Trophoblast cell (in vitro differentiated cells and primary cell): ENCODE measurements at regions not wholly inside any gene's neighbourhood (a gene's known extent, or its start where the extent isn't known, plus 50 kb on each side); places are given as distances from the start of the nearest gene placed in this dataset.

Experiments used
- DNase-seq, 2 donors: peaks; one replicate each; pipeline ENCODE4 v3.0.0-alpha.2; 2016
- H2AFZ ChIP-seq: 2 replicates; pipeline ENCODE4 v1.6.1; 2013; ENCODE audit warnings: low read length, moderate library complexity, mild to moderate bottlenecking; ENCODE audit not compliant: insufficient read depth, poor library complexity
- H2AK5ac ChIP-seq: 2 replicates; pipeline ENCODE4 v1.6.1; 2013; ENCODE audit warnings: mild to moderate bottlenecking, low read length
- H2BK120ac ChIP-seq: 2 replicates; pipeline ENCODE4 v1.6.1; 2013; ENCODE audit warnings: low read length, mild to moderate bottlenecking, moderate library complexity; ENCODE audit not compliant: insufficient read depth, poor library complexity
- H2BK12ac ChIP-seq: 2 replicates; pipeline ENCODE4 v1.6.1; 2013; ENCODE audit warnings: mild to moderate bottlenecking, low read length, moderate library complexity
- H2BK5ac ChIP-seq: 2 replicates; pipeline ENCODE4 v1.6.1; 2013; ENCODE audit warnings: low read length, low read depth, moderate library complexity, mild to moderate bottlenecking; ENCODE audit not compliant: poor library complexity
- H3K14ac ChIP-seq: 2 replicates; pipeline ENCODE4 v1.6.1; 2013; ENCODE audit warnings: mild to moderate bottlenecking, low read length
- H3K18ac ChIP-seq: 2 replicates; pipeline ENCODE4 v1.6.1; 2013; ENCODE audit warnings: mild to moderate bottlenecking, low read length
- H3K23ac ChIP-seq: 2 replicates; pipeline ENCODE4 v1.6.1; 2013; ENCODE audit warnings: low read length
- H3K27ac ChIP-seq: 2 replicates; pipeline ENCODE4 v1.5.1; 2013; ENCODE audit warnings: low read depth, mild to moderate bottlenecking, inconsistent platforms, low read length, moderate library complexity
- H3K27me3 ChIP-seq: 2 replicates; pipeline ENCODE4 v1.6.1; 2013; ENCODE audit warnings: inconsistent platforms, mild to moderate bottlenecking, low read length, moderate library complexity; ENCODE audit not compliant: insufficient read depth
- H3K36me3 ChIP-seq, 2 experiments: 1 replicate in 1 of 2; 2 replicates in 1 of 2; pipeline ENCODE4 v1.6.1; 2013; ENCODE audit warnings: low read length in 2 of 2, mild to moderate bottlenecking in 2 of 2, moderate library complexity in 1 of 2; ENCODE audit not compliant: insufficient read depth in 2 of 2, control insufficient read depth in 1 of 2
- H3K4ac ChIP-seq: 2 replicates; pipeline ENCODE4 v1.6.1; 2013; ENCODE audit warnings: low read depth, mild to moderate bottlenecking, low read length, moderate library complexity
- H3K4me1 ChIP-seq, 2 experiments: 1 replicate in 1 of 2; 2 replicates in 1 of 2; pipeline ENCODE4 v1.6.1; 2013; ENCODE audit warnings: low read length in 2 of 2, mild to moderate bottlenecking in 2 of 2, moderate library complexity in 1 of 2; ENCODE audit not compliant: insufficient read depth in 2 of 2, control insufficient read depth in 1 of 2
- H3K4me2 ChIP-seq: 2 replicates; pipeline ENCODE4 v1.6.1; 2013; ENCODE audit warnings: inconsistent platforms, mild to moderate bottlenecking, low read length, moderate library complexity
- H3K4me3 ChIP-seq: 2 replicates; pipeline ENCODE4 v1.5.1; 2013; ENCODE audit warnings: mild to moderate bottlenecking, low read depth, low read length, inconsistent platforms
- H3K79me1 ChIP-seq: one replicate; pipeline ENCODE4 v1.6.1; 2013; ENCODE audit warnings: low read length
- H3K79me2 ChIP-seq: 2 replicates; pipeline ENCODE4 v1.6.1; 2013; ENCODE audit warnings: low read length, mild to moderate bottlenecking; ENCODE audit not compliant: control insufficient read depth, insufficient read depth, poor library complexity
- H3K9ac ChIP-seq: 2 replicates; pipeline ENCODE4 v1.6.1; 2013; ENCODE audit warnings: mild to moderate bottlenecking, low read length
- H3K9me3 ChIP-seq: 2 replicates; pipeline ENCODE4 v1.6.1; 2013; ENCODE audit warnings: low read depth, mild to moderate bottlenecking, control low read depth, inconsistent platforms, low read length; ENCODE audit not compliant: insufficient read depth
- H4K12ac ChIP-seq: 2 replicates; pipeline ENCODE4 v1.6.1; 2013; ENCODE audit warnings: low read depth, mild to moderate bottlenecking, low read length, moderate library complexity
- H4K8ac ChIP-seq: 2 replicates; pipeline ENCODE4 v1.6.1; 2013; ENCODE audit warnings: low read depth, mild to moderate bottlenecking, low read length, moderate library complexity
- H4K91ac ChIP-seq: one replicate; pipeline ENCODE4 v1.6.1; 2013; ENCODE audit warnings: low read depth, mild to moderate bottlenecking, low read length, moderate library complexity
- WGBS: extraction: QIAGEN DNeasy Blood & Tissue Kit; methylation state at CpG from one replicate; pipeline ENCODE4 v1.1.7; 2013; ENCODE audit warnings: missing lambda C conversion rate; ENCODE audit not compliant: insufficient read length, insufficient coverage; ENCODE audit errors: extremely low coverage; 5-methylcytosine and 5-hydroxymethylcytosine counted together

DNA sequence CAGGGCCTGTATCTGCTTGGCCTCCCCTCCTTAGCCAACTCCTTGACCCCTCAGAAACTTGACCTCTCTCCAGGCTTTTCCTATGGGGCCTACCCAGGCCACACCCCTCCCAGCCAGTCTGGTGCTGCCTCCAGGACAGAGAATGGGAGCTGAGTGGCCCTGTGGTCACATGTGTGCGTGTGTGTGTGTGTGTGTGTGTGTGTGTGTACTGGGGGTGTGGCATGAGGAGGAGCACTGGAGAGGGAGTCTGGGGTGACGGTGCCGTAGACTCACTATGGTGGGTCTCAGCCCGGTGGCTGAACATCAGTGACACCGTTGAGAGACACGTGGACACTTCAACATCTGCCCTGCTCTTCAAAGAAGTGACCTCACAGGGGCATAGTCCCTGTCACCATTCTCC, 180.4 kb downstream of the ENGASE start:
- Histone ChIP-seq H2AK5ac (no peak overlapping the region), H4K91ac (no peak overlapping the region), H3K36me3 (no peaks in the 10 kb centered on the region), H3K4me3 (peak overlapping the region; percentile 29), H3K79me1 (no peaks in the 10 kb centered on the region), H4K8ac (no peak overlapping the region), H3K14ac (no peak overlapping the region), H2BK5ac (no peak overlapping the region), H3K4me2 (no peak overlapping the region), H2AFZ (no peak overlapping the region), H3K27ac (no peak overlapping the region), H2BK12ac (no peak overlapping the region), H3K23ac (no peak overlapping the region), H2BK120ac (no peak overlapping the region), H3K79me2 (no peaks in the 10 kb centered on the region), H4K12ac (no peak overlapping the region), H3K18ac (no peak overlapping the region), H3K4ac (no peak overlapping the region), H3K27me3 (no peaks in the 10 kb centered on the region), H3K4me1 (no peaks in the 10 kb centered on the region), H3K9ac (no peak overlapping the region), H3K9me3 (no peaks in the 10 kb centered on the region)
- no CpG with 5 or more reads among the region's 6 CpGs for WGBS
- no peak for DNase-seq

DNA sequence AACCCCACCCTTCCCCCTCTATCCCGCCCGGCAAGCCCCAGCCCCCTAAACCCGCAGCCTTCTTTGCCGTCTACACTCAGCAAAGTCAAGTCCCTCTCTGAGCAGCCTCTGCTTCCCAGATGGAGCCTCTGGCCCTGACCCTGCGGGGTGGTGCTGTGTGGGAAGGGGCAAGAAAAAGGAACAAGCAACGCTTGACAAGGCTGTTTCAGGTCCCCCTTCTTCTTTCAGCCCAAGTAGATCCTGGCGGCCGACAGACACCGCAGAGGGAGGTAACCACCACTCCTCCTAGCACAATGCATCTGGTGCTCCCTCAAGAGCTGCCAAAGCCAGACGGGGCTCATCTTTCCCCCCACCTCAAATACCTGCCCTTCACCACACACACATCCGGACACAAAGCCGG, 178.3 kb downstream of the ENGASE start:
- H3K4me3 ChIP-seq = no peak overlapping the region
- no peak overlapping the region for H4K91ac ChIP-seq
- H3K27me3 ChIP-seq = no peaks in the 10 kb centered on the region
- no peaks in the 10 kb centered on the region for H3K79me1 ChIP-seq
- no peak overlapping the region for H3K4ac ChIP-seq
- no peak overlapping the region for H2BK12ac ChIP-seq
- H3K27ac ChIP-seq = no peak overlapping the region
- H2BK5ac ChIP-seq = no peak overlapping the region
- H2BK120ac ChIP-seq = no peak overlapping the region
- no peak for DNase-seq
- no peak overlapping the region for H2AFZ ChIP-seq
- no peak overlapping the region for H2AK5ac ChIP-seq
- no peaks in the 10 kb centered on the region for H3K36me3 ChIP-seq
- H3K14ac ChIP-seq = no peak overlapping the region
- no peak overlapping the region for H3K9ac ChIP-seq
- no CpG with 5 or more reads among the region's 12 CpGs for WGBS
- no peaks in the 10 kb centered on the region for H3K79me2 ChIP-seq
- H3K9me3 ChIP-seq = no peaks in the 10 kb centered on the region
- H3K18ac ChIP-seq = no peak overlapping the region
- no peak overlapping the region for H4K8ac ChIP-seq
- no peak overlapping the region for H4K12ac ChIP-seq
- H3K4me1 ChIP-seq = no peaks in the 10 kb centered on the region
- no peak overlapping the region for H3K4me2 ChIP-seq
- no peak overlapping the region for H3K23ac ChIP-seq

GRCh38 chr17:79251824-79252223, 177.2 kb downstream of the ENGASE start:
- no peaks in the 10 kb centered on the region for H3K79me2 ChIP-seq
- DNase-seq = no peak
- no peak overlapping the region for H4K91ac ChIP-seq
- no peaks in the 10 kb centered on the region for H3K27me3 ChIP-seq
- no peaks in the 10 kb centered on the region for H3K9me3 ChIP-seq
- H3K4ac ChIP-seq = no peak overlapping the region
- no peaks in the 10 kb centered on the region for H3K4me1 ChIP-seq
- no peak overlapping the region for H3K23ac ChIP-seq
- no peak overlapping the region for H3K9ac ChIP-seq
- no peak overlapping the region for H4K8ac ChIP-seq
- no peaks in the 10 kb centered on the region for H3K79me1 ChIP-seq
- H2AFZ ChIP-seq = no peak overlapping the region
- no peak overlapping the region for H4K12ac ChIP-seq
- H3K27ac ChIP-seq = no peak overlapping the region
- no peak overlapping the region for H2BK120ac ChIP-seq
- H2BK5ac ChIP-seq = no peak overlapping the region
- no peak overlapping the region for H2BK12ac ChIP-seq
- no peak overlapping the region for H3K4me3 ChIP-seq
- no peaks in the 10 kb centered on the region for H3K36me3 ChIP-seq
- no CpG with 5 or more reads among the region's 4 CpGs for WGBS
- H3K14ac ChIP-seq = no peak overlapping the region
- no peak overlapping the region for H3K18ac ChIP-seq
- H2AK5ac ChIP-seq = no peak overlapping the region
- H3K4me2 ChIP-seq = no peak overlapping the region

GRCh38 chr17:79249929-79250521, 175.4 kb downstream of the ENGASE start:
- no peak overlapping the region for H3K14ac ChIP-seq
- H3K4me3 ChIP-seq = no peak overlapping the region
- H3K18ac ChIP-seq = no peak overlapping the region
- H4K12ac ChIP-seq = no peak overlapping the region
- H2AK5ac ChIP-seq = no peak overlapping the region
- H4K91ac ChIP-seq = no peak overlapping the region
- no peak overlapping the region for H2BK120ac ChIP-seq
- peaks cover 2% of the 10 kb centered on the region for H3K9me3 ChIP-seq
- no peaks in the 10 kb centered on the region for H3K36me3 ChIP-seq
- no peaks in the 10 kb centered on the region for H3K79me2 ChIP-seq
- no peak overlapping the region for H3K4me2 ChIP-seq
- no peak overlapping the region for H3K9ac ChIP-seq
- no peak overlapping the region for H2BK5ac ChIP-seq
- DNase-seq = no peak
- H3K4ac ChIP-seq = no peak overlapping the region
- H3K79me1 ChIP-seq = no peaks in the 10 kb centered on the region
- no peak overlapping the region for H3K23ac ChIP-seq
- WGBS = no CpG with 5 or more reads among the region's 22 CpGs
- no peak overlapping the region for H3K27ac ChIP-seq
- no peaks in the 10 kb centered on the region for H3K4me1 ChIP-seq
- no peak overlapping the region for H2AFZ ChIP-seq
- no peak overlapping the region for H2BK12ac ChIP-seq
- no peaks in the 10 kb centered on the region for H3K27me3 ChIP-seq
- H4K8ac ChIP-seq = no peak overlapping the region
